Type B pancreatic cell (in vitro differentiated cells): ENCODE measurements at regions not wholly inside any gene's neighbourhood (a gene's known extent, or its start where the extent isn't known, plus 50 kb on each side); places are given as distances from the start of the nearest gene placed in this dataset.

Experiments used
- DNase-seq: peaks from one replicate; pipeline ENCODE4 v3.0.0; 2021; ENCODE audit warnings: mixed read lengths; ENCODE audit not compliant: unreplicated experiment; ENCODE audit errors: extremely low spot score
- H3K27ac Mint-ChIP-seq: 2 replicates; pipeline ENCODE4 v1.8.0; 2021; ENCODE audit warnings: mild to moderate bottlenecking, mixed read lengths
- H3K27me3 Mint-ChIP-seq: 2 replicates; pipeline ENCODE4 v1.8.0; 2021; ENCODE audit warnings: mixed read lengths
- H3K36me3 Mint-ChIP-seq: 2 replicates; pipeline ENCODE4 v1.8.0; 2021; ENCODE audit warnings: mixed read lengths
- H3K4me1 Mint-ChIP-seq: one replicate; pipeline ENCODE4 v1.8.0; 2021; ENCODE audit warnings: mixed read lengths; ENCODE audit not compliant: unreplicated experiment
- H3K4me3 Mint-ChIP-seq: 2 replicates; pipeline ENCODE4 v1.8.0; 2021; ENCODE audit warnings: mild to moderate bottlenecking, mixed read lengths
- H3K9me3 Mint-ChIP-seq: 2 replicates; pipeline ENCODE4 v1.8.0; 2021; ENCODE audit warnings: mixed read lengths
- TF ChIP-seq, protein P1 (sequence below): fragments of 200-600 bp; sonication (generic); conservative IDR thresholded peaks from 2 replicates; pipeline ENCODE4 v1.5.0; 2021; ENCODE audit warnings: antibody characterized with exemption, mild to moderate bottlenecking

DNA sequence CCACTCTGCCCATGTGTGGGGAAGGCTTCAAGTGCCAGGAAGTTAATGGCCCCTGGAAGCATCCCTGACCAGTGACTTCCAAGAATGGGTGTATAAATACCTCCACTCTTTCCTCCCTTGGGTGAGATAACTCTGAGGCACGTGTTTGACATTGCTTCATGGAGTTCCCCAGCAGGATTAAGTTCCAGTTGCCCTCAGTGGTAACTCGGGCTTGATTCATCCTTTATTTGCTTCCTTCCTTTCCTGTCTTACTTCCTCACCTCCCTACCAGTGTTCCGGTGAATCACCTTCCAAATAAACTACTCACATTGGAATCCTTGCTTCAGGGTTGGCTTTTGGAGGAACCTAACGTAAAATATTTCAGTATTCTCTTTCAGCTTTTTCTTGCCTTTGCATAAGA lies 84.6 kb upstream of the JAG1 start:
- no peak overlapping the region for H3K4me3 Mint-ChIP-seq
- peaks cover 41% of the 10 kb centered on the region for H3K27me3 Mint-ChIP-seq
- TF ChIP-seq, protein P1, sequence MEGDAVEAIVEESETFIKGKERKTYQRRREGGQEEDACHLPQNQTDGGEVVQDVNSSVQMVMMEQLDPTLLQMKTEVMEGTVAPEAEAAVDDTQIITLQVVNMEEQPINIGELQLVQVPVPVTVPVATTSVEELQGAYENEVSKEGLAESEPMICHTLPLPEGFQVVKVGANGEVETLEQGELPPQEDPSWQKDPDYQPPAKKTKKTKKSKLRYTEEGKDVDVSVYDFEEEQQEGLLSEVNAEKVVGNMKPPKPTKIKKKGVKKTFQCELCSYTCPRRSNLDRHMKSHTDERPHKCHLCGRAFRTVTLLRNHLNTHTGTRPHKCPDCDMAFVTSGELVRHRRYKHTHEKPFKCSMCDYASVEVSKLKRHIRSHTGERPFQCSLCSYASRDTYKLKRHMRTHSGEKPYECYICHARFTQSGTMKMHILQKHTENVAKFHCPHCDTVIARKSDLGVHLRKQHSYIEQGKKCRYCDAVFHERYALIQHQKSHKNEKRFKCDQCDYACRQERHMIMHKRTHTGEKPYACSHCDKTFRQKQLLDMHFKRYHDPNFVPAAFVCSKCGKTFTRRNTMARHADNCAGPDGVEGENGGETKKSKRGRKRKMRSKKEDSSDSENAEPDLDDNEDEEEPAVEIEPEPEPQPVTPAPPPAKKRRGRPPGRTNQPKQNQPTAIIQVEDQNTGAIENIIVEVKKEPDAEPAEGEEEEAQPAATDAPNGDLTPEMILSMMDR: no peak
- no peak for DNase-seq
- no peaks in the 10 kb centered on the region for H3K4me1 Mint-ChIP-seq
- no peaks in the 10 kb centered on the region for H3K9me3 Mint-ChIP-seq
- no peak overlapping the region for H3K27ac Mint-ChIP-seq
- no peaks in the 10 kb centered on the region for H3K36me3 Mint-ChIP-seq

DNA sequence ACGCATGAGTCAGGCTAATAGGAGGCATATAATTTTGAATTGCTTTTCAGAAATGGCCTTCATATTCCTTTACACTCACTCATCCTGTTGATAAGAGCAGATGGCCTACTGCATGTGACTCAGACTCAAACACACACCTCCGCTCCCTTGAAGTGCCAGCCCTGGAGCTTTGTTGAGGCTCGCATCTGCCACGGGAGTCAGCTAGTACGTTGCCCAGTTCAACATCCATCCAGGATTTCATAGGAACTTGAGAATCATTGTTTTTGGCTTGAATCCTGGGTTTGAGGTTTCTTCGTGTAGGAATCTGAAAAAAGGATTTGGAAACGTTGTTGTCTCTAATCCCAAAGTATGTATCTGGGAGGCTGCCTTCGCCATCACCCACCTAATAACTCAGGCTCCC lies 87.4 kb upstream of the JAG1 start:
- Mint-ChIP-seq H3K4me3 (no peak overlapping the region), H3K4me1 (peaks cover 7% of the 10 kb centered on the region), H3K9me3 (no peaks in the 10 kb centered on the region), H3K36me3 (no peaks in the 10 kb centered on the region), H3K27ac (no peak overlapping the region), H3K27me3 (peaks cover 20% of the 10 kb centered on the region)
- DNase-seq: no peak
- TF ChIP-seq, protein P1: no peak

DNA sequence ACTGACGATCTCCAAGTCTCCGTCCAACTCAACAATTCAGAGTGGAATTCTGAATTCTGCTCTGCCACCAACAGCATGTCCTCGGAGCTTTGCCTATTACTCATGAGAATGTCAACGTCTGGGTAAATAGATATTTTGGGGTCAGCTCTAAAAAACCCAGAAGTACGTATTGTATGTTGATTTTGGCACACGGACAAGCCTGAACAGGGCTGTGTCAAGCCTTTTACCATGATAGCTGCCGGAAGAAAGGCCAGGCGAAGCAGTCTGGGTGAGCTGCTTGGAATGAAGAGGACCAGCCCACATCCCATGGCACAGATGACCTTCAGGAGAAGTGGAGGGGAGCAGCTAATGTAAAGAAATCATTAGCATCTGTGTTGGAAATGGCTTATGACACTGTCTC lies 88.0 kb upstream of the JAG1 start:
- no peak overlapping the region for H3K27ac Mint-ChIP-seq
- TF ChIP-seq, protein P1: no peak
- no peaks in the 10 kb centered on the region for H3K9me3 Mint-ChIP-seq
- H3K4me1 Mint-ChIP-seq: peaks cover 7% of the 10 kb centered on the region
- H3K4me3 Mint-ChIP-seq: no peak overlapping the region
- no peak for DNase-seq
- no peaks in the 10 kb centered on the region for H3K36me3 Mint-ChIP-seq
- peaks cover 22% of the 10 kb centered on the region for H3K27me3 Mint-ChIP-seq

DNA sequence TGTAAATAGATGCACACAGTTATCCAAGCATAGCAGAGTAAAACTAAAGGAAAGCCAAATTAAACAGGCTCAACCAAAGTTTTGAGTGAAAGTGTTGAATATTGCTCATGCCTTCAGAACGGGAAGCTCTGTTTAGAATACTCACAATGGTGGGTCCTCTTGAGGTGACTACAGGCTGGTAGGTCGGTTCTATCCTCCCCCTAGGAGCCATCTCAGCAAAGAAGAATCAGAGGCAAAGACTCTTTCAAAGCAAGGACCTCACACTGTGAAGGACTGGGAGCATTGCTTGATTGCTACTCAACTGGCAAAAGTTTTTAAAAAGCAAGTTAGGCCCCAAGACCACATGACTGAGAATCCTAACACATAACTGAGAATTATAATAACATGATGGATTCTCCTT lies 88.4 kb upstream of the JAG1 start:
- Mint-ChIP-seq H3K36me3 (no peaks in the 10 kb centered on the region), H3K4me3 (no peak overlapping the region), H3K27me3 (peaks cover 23% of the 10 kb centered on the region), H3K4me1 (peaks cover 7% of the 10 kb centered on the region), H3K27ac (no peak overlapping the region), H3K9me3 (no peaks in the 10 kb centered on the region)
- TF ChIP-seq, protein P1: no peak
- no peak for DNase-seq

DNA sequence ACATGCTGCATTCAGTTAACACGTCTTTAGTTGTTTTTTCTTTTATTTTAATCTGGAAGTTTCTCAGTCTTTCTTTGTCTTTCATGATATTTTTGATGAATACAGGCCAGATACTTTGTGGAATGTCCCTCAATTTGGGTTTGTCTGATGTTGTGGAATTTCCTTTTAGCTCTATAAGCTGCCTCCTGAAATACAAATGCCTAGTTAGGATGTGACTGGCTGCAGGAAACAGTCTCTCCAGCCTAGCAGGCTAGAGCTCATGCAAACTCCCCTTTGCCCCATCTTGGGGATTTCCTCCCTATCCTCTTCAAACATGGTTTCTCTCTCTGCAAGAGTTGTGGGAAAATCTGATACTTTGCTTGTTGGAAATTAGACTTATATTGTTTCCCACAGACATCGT lies 89.3 kb upstream of the JAG1 start:
- peaks cover 19% of the 10 kb centered on the region for H3K27me3 Mint-ChIP-seq
- no peak overlapping the region for H3K4me3 Mint-ChIP-seq
- H3K4me1 Mint-ChIP-seq: peaks cover 7% of the 10 kb centered on the region
- H3K36me3 Mint-ChIP-seq: no peaks in the 10 kb centered on the region
- TF ChIP-seq, protein P1: no peak
- H3K9me3 Mint-ChIP-seq: no peaks in the 10 kb centered on the region
- no peak overlapping the region for H3K27ac Mint-ChIP-seq
- no peak for DNase-seq

DNA sequence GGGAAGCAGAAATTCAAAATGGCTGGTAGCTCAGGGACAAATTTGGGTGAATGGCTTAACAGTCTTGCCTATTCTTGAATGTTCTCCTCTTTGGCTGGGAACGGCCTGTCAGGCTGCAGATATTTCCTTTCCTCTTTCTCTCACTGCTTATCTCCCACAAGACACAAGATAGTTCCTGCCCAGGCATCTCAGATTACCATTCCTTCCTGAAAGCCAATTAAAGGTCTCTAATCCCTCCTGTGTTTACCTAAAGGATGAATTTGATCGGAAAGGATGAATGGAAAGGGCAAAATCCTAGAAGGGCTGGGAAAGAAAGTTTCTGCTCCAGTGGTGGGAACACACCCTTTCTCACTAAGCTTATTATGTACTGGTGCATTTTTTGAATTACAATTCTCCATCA lies 95.9 kb upstream of the JAG1 start:
- TF ChIP-seq, protein P1: no peak
- Mint-ChIP-seq H3K4me3 (no peak overlapping the region), H3K9me3 (no peaks in the 10 kb centered on the region), H3K27me3 (peaks cover 4% of the 10 kb centered on the region), H3K4me1 (peaks cover 11% of the 10 kb centered on the region), H3K36me3 (no peaks in the 10 kb centered on the region), H3K27ac (no peak overlapping the region)
- DNase-seq: no peak
